Adrenal gland (tissue), 5 donors: ENCODE measurements at regions not wholly inside any gene's neighbourhood (a gene's known extent, or its start where the extent isn't known, plus 50 kb on each side); places are given as distances from the start of the nearest gene placed in this dataset.
"Not testable (repeated sequence)": the region's sequence is repeated elsewhere in the genome, so short reads cannot be mapped to it uniquely, and the experiment has no call there.

ENCODE experiments used
- CTCF ChIP-seq, 6 experiments: fragments of 450-650 bp in 4 of 6; fragments of 200-600 bp in 2 of 6; sonication (generic) in 1 of 6; IDR thresholded peaks; 1 replicate in 5 of 6; 2 replicates in 1 of 6; pipeline versions ENCODE4 v1.5.1 to v1.8.0; 2016 to 2021; ENCODE audit warnings: antibody characterized with exemption in 6 of 6, mild to moderate bottlenecking in 2 of 6, moderate library complexity in 1 of 6
- POLR2A ChIP-seq, 2 donors: fragments of 450-650 bp; IDR thresholded peaks; one replicate each; pipeline ENCODE4 v1.6.1; 2017; ENCODE audit warnings: antibody characterized with exemption in 2 of 2, mild to moderate bottlenecking in 2 of 2, moderate library complexity in 1 of 2
- donor health status: DM: no; HTN: no; CAD: no.

- not testable (repeated sequence) for TF ChIP-seq CTCF, POLR2A (IDR thresholded peaks at IDR 0.05)
Measured at GRCh38 chr9:67106659-67107058, 114.3 kb upstream of the SPATA31A3 start.
